HEK293T (cell line): ENCODE measurements at regions not wholly inside any gene's neighbourhood (a gene's known extent, or its start where the extent isn't known, plus 50 kb on each side); places are given as distances from the start of the nearest gene placed in this dataset.

Experiments used
- ARNT ChIP-seq: fragments of 450-650 bp; IDR thresholded peaks from 2 replicates; pipeline ENCODE4 v1.6.1; 2017; ENCODE audit warnings: mild to moderate bottlenecking
- BHLHE40 ChIP-seq: fragments of 450-650 bp; IDR thresholded peaks from 2 replicates; pipeline ENCODE4 v1.6.1; 2016; ENCODE audit warnings: mild to moderate bottlenecking, moderate library complexity, borderline replicate concordance
- CTBP1 ChIP-seq: fragments of 450-650 bp; IDR thresholded peaks from 2 replicates; pipeline ENCODE4 v1.6.1; 2016; ENCODE audit warnings: borderline replicate concordance
- ELF4 ChIP-seq: fragments of 450-650 bp; IDR thresholded peaks from 2 replicates; pipeline ENCODE4 v1.6.1; 2017; ENCODE audit warnings: antibody characterized with exemption
- FOXM1 ChIP-seq: fragments of 450-650 bp; IDR thresholded peaks from 2 replicates; pipeline ENCODE4 v1.6.1; 2017; ENCODE audit warnings: mild to moderate bottlenecking, borderline replicate concordance
- L3MBTL2 ChIP-seq: fragments of 450-650 bp; conservative IDR thresholded peaks from 2 replicates; pipeline ENCODE4 v1.6.1; 2016; ENCODE audit warnings: mild to moderate bottlenecking
- NFRKB ChIP-seq: fragments of 450-650 bp; IDR thresholded peaks from 2 replicates; pipeline ENCODE4 v1.6.1; 2016; ENCODE audit warnings: mild to moderate bottlenecking, moderate library complexity
- SP1 ChIP-seq: fragments of 450-650 bp; IDR thresholded peaks from 2 replicates; pipeline ENCODE4 v1.6.1; 2017
- SUZ12 ChIP-seq: fragments of 450-650 bp; IDR thresholded peaks from 2 replicates; pipeline ENCODE4 v1.6.1; 2016; ENCODE audit warnings: mild to moderate bottlenecking
- TARDBP ChIP-seq: fragments of 450-650 bp; IDR thresholded peaks from 2 replicates; pipeline ENCODE4 v1.6.1; 2016
- ZNF384 ChIP-seq: fragments of 450-650 bp; IDR thresholded peaks from 2 replicates; pipeline ENCODE4 v1.6.1; 2016

DNA sequence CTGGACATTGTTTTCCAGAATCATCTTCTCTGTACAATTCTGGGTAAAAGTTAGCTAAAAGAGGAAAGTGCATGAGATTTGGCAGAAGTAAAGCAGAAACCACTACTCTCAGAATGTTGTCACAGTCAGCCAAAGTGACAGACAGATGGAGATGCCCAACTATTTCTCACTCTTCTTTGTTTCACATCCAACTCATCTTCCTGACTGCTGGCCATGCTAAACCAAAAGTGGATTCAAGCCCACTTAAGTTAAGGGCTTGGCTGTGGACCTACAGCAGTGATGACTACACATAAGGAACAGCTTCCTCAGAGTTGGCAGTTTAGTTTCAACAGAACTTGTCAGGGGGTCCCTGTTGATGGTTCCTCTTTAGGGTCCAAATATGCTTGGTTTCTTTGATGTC lies 730.2 kb downstream of the LRRIQ3 start:
- TF ChIP-seq TARDBP (no peak), BHLHE40 (no peak), ZNF384 (no peak), SP1 (no peak), ELF4 (no peak), ARNT (no peak), NFRKB (no peak), CTBP1 (no peak), SUZ12 (no peak), L3MBTL2 (no peak), FOXM1 (no peak)
